GM13976 (cell line): ENCODE measurements at regions not wholly inside any gene's neighbourhood (a gene's known extent, or its start where the extent isn't known, plus 50 kb on each side); places are given as distances from the start of the nearest gene placed in this dataset.

Experiments
- DNase-seq: peaks from one replicate; pipeline ENCODE4 v3.0.0; 2012; ENCODE audit warnings: low spot score
- in situ Hi-C: fragments of 300-500 bp; cut with MboI; formaldehyde crosslinking; loops from one replicate; pipeline ENCODE4 v1.12.0; 2022; ENCODE audit warnings: low sequenced_read_pairs, mixed read lengths, inconsistent platforms; ENCODE audit not compliant: unreplicated experiment
- TF ChIP-seq, protein P1 (sequence below): IDR thresholded peaks from 2 replicates; pipeline ENCODE4 v1.5.1; 2012; ENCODE audit warnings: borderline replicate concordance, mild to moderate bottlenecking; ENCODE audit not compliant: insufficient read depth; ENCODE audit errors: extremely low read depth, missing control alignments, control extremely low read depth

DNA sequence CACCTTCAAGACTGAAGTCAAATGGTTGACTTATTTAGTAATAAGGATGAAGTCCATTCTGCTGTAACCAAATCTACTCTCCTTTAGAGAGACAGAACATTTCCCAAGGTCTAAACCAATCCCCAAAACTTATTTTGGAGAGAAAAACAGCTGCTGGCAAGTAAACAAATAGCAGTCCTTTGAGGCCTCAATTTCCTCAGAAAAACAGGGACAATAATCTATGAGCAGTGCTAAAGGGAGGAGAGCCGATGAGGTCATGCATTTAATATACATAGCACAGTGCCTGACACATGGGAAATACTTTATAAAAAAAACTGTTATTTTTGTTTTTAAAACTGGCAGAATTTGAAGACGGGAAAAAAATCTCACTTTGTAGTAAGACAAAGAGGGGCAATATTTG, 526.0 kb downstream of the EPM2A start:
- in situ Hi-C loops: no loop called here
- DNase-seq: no peak
- TF ChIP-seq, protein P1, sequence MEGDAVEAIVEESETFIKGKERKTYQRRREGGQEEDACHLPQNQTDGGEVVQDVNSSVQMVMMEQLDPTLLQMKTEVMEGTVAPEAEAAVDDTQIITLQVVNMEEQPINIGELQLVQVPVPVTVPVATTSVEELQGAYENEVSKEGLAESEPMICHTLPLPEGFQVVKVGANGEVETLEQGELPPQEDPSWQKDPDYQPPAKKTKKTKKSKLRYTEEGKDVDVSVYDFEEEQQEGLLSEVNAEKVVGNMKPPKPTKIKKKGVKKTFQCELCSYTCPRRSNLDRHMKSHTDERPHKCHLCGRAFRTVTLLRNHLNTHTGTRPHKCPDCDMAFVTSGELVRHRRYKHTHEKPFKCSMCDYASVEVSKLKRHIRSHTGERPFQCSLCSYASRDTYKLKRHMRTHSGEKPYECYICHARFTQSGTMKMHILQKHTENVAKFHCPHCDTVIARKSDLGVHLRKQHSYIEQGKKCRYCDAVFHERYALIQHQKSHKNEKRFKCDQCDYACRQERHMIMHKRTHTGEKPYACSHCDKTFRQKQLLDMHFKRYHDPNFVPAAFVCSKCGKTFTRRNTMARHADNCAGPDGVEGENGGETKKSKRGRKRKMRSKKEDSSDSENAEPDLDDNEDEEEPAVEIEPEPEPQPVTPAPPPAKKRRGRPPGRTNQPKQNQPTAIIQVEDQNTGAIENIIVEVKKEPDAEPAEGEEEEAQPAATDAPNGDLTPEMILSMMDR: no peak

DNA sequence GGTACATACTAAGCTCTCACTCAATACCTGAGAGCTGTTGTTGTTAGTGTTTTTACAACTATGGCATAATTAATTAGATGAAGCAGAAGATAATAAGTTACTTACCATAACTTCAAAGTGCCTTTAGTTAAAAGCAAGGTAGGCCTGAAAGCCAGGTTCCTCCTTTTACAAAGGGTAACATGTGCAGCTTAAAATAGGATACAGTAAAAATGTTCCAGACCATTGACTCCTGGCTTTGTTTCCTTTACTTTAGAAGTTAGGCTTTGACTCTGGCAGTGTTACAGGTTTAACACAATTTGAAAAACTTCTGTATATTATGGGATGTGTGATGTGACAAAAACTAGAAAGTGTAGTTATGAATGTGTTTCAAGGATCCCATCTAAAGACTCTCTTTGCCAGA, 522.5 kb downstream of the EPM2A start:
- in situ Hi-C loops: loop anchor here (10.0 kb wide), 1 partner anchor 628 kb away; no protein-coding TSS in a partner anchor

DNA sequence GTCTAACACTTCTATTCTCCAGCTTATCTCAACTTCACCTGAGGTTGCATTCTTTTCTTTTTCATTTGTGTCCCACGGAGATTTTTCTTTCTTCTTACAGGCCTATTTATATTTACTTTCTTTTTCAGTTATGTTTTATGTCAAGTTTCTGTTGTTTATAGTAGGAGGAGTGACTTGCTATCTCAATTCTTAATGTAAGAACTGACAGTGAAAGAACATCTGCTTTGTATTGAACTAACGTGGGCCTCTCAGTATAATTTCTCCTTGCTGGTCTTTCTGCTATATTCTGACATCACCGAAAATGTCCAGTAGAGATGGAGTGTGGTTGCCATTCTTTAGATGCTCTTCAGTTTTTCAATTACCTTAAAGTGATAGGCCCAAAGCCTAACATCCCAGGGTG, 521.7 kb downstream of the EPM2A start:
- TF ChIP-seq, protein P1: no peak
- in situ Hi-C loops: loop anchor here (10.0 kb wide), 1 partner anchor 629 kb away; no protein-coding TSS in a partner anchor

More for the DNA sequence above, 522.5 kb downstream of the EPM2A start:
- DNase-seq: no peak
- TF ChIP-seq, protein P1: no peak

DNA sequence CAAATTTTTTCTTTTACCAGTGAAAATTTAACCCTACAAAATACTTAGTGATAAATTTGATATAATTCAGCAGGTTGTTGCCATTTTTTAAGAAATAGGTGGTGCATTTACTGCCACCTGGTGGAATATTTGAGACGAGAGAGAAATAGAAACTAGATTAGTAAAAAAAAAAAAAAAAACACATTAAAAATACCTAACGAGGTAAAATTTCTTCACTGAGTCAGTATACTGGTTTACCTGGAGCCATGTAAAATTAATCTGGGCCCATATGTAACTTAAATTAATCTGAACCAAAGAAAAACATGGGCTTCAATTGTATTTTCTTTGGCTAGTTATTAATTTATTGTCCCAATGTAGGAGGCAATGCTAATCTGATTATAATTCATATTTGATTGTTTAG, 520.8 kb downstream of the EPM2A start:
- DNase-seq: no peak
- in situ Hi-C loops: loop anchor here (10.0 kb wide), 1 partner anchor 630 kb away; no protein-coding TSS in a partner anchor
- TF ChIP-seq, protein P1: peak; percentile 16

More for the DNA sequence above, 521.7 kb downstream of the EPM2A start:
- peak; percentile 34 for DNase-seq

DNA sequence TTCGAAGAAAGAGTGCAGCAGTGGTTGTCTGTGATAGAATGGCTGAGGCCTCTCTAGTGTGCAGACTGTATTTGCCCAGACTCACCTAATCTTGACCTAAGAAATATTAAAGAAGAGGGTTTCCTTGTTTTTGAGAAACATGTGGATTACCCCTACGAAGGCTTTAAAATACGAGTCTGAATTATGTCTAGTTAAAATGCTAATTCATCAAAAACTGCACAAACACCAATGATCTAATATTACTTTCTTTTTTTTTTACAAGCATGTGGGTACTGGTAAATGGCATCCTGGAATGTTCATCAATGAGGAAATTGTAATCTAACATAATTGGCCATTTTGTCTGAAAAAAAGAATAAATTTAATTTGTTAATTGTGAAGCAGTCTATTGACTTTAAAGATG, 510.9 kb downstream of the EPM2A start:
- in situ Hi-C loops: no loop called here
- DNase-seq: no peak
- TF ChIP-seq, protein P1: no peak

DNA sequence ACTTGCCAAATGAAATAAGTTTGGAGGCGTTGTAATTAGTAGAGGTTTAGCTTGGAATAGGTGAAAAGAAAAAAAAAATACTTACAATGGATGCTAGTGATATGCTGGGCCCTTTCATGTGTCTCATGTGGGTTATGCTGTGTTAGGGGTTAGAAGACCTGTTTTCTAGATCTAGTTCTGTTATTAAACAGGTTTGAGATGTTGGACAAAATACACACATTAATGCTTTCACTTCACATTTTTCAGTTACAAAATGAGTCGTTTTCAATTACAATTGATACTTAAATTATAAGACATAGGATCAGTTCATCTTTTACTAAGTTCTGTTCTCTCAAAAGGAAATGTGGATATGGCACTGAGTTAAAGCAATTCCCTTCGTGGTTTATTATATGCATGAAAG, 509.8 kb downstream of the EPM2A start:
- no peak for DNase-seq
- TF ChIP-seq, protein P1: no peak
- in situ Hi-C loops: no loop called here
